NOMO-1 treated with dmso at 0.1 percent for 144 hours (cell line): ENCODE measurements at regions not wholly inside any gene's neighbourhood (a gene's known extent, or its start where the extent isn't known, plus 50 kb on each side); places are given as distances from the start of the nearest gene placed in this dataset.
"Not testable (repeated sequence)": the region's sequence is repeated elsewhere in the genome, so short reads cannot be mapped to it uniquely, and the experiment has no call there.

Experiments
- DNase-seq: peaks from one replicate; lab custom pipeline; 2025; ENCODE audit not compliant: unreplicated experiment; lab: John Stamatoyannopoulos, UW

DNA sequence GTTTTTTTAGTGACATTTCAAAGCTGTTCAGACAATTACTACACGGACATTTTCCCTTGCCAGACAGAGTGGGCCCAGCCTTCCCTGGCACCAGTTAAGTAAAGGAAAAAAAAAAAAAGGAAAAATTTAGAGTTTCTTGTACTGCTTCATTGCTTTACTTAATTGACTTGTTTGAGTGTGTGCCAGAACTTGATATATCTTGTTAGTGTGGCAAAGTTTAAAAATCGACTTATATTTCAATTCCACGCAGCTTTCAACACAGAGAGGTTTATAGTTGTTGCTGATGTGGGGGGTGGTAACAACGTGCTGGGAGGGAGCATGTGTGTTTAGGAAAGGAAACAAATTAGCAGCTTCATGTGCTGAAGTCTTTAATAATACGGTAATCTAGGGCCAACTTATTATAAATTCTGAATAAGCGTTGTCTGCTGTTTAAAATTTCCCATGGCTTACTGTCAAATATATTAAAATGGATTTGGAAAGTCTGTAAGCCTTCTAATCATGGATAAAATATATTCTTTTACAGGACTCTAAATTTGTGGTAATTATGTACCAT is 1104.6 kb downstream of the SORCS3 start:
- DNase-seq = no peak

DNA sequence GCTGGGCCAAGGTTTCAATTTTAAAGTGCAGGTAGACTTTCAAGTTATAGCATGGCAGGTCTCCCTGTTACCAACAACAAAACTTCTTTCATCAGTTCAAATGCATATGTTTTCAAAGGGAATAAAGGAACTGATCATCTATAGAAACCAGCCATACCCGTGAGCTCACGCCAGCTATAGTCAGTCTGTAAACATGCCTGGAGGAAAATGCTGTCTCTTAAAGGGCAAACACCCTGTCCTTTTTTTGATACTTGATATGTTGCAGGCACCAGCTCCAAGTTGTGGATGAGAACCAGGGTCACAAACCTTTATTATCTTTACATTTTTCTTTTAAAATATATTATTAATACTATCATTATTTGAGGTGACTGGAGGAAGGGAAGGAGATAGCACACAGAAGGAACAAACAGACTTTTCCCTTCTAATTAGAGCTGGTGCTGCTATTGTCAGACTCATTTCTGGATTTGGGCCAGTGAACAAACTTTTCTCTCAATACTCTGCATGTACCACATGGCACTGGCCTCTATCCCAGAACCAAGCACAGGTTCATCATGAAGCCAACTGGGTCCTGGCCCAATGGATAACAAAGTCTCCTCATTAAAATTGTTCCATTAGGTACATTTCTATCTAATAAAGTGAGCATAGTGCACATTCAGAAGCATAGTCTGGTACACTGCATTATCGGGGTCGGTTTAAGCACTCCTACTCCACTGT is 1102.4 kb downstream of the SORCS3 start:
- DNase-seq = no peak

DNA sequence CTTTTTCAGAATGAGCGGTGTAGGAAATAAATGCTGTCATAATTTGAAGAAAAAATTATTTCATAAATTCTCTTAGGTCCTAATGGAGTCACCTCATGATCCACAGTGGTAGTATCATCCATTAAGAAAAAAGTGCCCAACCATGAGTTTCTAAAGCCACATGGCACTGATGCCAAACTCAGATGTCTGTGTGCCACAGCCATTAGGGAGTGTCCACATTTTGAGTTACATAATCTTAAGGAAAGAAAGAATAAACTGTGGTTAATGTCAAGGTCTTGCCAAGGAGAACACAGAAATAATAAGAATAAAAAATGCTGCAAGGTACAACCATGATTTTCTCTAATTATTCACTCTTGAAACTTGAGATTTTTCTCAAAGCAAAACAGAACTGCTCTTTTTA is 1101.8 kb downstream of the SORCS3 start:
- no peak for DNase-seq

DNA sequence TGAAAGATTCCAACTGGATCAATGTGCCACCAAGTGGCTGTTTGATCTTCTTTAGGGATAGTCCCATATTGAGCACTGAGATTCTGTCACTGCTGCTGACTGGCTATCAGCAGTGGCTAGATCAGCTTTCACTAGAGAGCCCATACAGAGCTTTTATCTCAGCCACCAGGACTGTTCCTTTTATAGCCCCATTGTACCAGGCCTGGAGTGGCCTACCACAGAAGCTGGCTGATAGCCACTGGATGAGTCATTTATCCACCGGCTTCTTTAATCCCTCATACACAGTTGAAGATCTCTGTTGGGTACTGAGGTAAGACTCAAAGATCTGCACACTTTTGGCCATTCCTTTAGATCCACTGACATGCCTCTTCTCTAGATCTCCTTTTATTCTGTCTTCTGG is 1101.1 kb downstream of the SORCS3 start:
- DNase-seq = no peak

DNA sequence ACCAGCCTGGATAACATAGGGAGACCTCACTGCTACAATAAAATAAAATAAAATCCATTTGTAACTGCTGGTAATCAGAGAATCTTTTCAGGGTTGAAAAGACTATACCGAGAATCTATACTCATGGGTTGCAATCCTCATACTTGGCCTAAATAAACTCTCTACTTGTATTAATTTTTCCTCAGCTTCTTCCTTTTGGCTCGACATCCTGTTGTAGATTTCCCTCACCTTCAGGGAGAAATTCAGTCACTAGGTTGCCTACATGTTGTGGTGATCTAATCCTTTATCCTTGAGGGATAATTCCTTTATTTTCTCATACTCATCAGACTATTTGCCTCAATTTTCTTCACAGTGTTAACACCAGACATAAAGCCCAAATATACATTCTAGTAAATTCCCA is 1093.4 kb downstream of the SORCS3 start:
- DNase-seq = no peak

DNA sequence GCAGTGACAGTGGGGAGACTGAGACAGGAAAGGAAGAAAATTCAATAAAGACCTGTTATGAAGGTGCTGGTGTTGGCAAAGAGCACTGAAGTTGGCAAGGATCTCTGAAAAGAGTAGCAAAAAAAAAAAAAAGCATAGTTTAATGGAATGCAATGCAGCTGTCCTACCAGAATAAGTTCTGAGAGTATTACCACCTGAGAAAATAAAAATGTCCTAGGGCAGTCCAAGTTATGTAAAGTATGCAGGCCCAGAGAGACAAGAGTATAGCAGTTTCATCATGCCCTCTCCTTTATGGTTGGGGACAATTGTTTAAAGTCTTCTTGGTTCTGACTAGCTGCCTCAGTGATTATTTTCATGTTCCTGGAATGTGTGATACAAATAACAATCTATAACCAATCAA is 1092.8 kb downstream of the SORCS3 start:
- no peak for DNase-seq

DNA sequence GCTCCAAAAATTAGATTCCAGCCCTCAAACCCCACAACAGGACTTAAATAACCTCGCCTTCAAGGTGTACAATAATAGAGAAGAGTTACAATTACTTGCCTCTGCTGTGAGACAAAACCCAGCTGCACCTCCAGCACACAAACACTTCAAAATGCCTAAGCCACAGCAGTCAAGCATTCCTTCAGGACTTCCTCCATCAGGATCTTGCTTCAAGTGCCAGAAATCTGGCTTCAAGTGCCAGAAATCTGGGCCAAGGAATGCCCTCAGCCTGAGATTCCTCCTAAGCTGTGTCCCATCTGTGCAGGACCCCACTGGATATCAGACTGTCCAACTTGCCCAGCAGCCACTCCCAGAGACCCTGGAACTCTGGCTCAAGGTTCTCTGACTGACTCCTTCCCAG is 1088.3 kb downstream of the SORCS3 start:
- DNase-seq = no peak

DNA sequence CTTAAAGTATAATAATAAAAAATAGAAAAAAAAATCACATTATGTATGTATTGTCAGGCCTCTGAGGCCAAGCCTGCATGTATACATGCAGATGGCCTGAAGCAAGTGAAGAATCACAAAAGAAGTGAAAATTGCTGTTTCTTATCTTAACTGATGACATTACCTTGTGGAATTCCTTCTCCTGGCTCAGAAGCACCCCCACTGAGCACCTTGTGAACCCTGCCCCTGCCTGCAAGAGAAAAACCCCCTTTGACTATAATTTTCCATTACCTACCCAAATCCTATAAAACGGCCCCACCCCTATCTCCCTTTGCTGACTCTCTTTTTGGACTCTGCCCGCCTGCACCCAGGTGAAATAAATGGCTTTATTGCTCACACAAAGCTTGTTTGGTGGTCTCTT is 1086.5 kb downstream of the SORCS3 start:
- not testable (repeated sequence) for DNase-seq

DNA sequence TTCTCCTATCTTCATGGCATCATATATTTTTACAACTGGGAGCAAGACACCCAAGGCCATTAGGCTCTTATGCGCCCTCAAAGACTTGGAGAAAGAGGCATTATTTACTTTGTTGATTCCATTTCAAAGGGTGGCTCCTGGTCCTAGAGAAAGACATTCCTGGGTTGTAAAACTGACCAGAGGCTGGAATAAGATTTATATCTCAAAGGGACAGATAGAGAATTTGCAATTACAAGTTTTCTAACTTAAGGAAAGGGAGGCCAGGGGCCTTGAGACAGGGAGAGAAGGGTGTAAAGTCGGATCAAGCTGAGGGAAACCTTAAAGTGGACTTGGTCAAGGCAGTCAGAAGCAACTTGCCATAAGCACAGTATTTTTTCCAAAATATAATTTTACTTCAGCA is 1086.0 kb downstream of the SORCS3 start:
- DNase-seq = no peak

DNA sequence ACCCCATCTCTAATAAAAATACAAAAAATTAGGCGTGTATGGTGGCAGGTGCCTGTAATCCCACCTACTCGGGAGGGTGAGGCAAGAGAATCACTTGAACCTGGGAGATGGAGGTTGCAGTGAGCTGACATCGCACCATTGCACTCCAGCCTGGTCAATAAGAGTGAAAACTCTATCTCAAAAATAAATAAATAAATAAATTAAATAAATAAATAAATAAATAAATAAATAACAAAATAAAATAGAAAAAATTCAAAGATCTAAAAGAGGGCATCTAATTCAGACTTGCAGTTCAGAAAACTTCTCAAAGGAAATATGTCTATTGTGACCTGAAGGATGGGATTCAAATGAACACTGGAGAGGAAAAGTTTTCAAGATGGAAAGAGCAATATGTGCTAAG is 1085.1 kb downstream of the SORCS3 start:
- DNase-seq = no peak

DNA sequence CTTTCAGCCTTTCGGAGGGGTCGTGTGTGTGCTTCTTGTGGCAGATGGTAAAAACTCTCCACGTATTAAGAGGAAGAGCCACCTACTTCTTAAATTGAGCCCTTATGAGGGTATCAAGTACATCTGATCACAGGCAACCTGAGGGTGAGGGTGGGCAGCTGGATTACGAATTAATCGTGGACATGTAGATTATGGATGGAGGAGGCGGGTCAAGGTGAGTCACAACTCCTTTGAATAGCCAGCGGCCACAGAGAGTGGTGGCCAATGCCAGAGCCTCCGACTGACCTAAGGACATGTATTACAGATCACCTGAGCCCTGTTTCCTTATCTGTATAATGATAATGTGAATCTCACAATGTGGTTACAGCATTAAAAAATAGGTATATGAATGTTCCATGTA is 1083.9 kb downstream of the SORCS3 start:
- no peak for DNase-seq

DNA sequence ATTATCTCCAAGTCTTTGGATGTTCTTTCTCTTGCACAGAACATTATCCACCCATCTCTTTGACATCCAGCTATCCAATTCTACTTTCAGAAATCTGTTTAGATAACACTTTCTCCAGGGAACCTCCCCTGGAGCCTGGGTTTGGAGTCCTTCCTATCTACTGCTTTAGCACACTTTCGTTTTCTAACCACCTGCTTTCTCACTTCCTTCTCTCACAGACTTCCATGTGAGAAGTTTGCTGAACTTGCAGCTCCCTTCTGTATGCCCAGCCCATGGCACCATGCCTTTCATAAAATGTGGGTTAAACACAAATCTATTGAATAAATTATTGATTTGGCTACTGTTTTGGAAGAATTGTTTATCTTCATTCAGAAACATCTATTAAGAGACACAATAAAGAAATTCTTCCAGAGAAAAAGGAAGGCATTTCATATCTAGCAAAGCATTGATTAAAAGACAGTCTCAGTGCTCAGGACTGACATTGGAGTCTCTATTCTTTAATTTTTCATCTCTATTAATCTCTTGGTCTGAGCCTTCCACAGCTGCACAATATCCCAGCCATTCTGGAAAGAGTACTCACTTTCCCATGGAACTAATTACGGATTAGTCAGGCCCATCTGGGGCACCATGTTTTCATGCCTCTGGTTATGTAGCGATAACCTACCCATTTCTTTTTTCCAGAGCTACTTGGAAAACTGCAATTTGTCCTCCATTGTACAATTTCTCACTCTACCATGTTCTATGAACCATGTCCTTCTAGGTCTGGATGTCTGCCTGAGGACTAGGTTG is 1077.3 kb downstream of the SORCS3 start:
- DNase-seq = peak; percentile 24

DNA sequence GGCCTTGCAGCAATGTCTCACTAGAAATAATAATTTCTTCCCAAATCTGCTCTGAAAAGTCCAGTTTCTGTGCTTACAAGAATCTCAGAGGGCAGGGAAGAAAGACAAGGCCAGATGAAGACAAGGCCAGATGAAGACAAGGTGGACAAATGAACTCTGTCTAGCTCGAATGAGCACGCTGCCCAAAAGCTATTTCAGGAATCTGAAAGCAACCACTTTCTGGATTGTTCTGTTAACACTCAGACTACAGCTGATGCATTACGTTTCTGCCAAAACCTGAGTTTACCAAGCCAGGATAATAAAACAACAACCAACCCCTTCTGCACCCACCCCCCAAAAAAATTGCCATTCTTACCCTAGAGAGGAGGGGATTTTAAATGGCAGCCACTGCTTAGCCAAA is 1073.6 kb downstream of the SORCS3 start:
- DNase-seq = no peak

DNA sequence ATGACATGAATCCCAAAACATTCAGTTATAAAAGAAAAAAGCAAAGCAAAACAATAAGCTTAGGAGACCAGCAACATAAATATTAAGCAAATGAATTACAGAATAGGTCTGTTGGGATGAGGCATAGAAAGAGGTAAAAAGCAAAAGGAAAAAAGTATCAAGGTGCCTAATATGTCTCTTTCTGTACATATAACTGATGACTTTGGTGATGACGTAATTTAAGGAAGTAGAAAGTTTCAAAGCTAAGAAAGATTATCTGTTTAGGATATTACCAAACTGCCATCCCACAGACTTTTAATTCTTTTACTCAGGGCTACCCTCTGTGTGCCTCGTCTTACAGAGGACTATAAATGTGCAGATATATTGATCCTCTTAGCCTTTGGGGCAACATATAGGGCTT is 1066.5 kb downstream of the SORCS3 start:
- no peak for DNase-seq

DNA sequence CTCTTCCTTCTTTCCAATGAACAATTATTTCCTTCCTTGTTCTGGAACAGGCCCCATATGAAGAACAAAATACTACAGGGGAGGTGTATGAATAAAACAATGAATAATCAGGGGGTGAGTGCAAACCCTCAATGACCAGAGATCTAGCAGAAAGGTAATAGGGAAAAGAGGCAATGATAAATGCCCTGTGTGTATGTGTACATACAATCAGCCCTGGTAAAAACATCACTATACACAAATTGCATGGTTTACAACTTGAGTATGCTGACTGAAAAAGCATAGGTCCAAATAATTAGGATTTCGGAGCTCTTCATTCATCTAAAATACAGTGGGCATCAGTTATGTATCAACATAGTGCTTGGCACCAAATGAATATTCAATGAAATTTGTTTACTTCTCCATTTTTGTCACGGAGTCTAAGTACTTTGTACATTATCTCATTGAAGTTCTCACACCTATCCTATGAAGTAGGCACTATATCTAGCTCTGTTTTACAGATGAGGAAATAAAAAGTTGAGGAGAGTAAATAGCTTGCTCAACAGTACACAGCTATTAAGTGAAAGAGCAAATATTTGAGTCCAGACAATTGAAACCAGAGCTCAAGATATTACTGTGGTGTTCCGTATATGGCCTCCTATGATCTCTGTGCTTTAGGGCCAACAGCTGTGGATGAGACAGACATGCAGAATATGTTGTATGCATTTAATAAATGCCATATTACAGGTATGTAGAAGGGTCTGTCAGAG is 1065.4 kb downstream of the SORCS3 start:
- DNase-seq = no peak

DNA sequence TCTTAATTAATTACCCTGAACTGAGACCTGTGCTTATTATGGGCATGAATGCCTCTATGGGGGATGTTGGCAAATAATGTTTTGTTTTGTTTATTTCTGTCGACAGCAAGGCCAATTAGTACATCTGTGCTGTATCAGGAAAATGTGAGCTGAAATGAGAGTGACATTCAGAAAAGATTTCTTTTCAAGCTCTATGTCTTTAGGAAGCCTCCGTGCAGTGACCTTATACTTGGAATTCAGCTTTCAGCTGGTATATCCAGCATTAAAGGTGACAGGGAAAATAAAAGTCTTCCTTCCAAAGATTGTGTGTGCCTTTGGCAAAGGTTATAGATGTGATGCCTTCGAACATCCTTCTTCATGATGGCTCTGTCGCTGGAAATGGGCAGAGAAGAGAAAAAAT is 1061.1 kb downstream of the SORCS3 start:
- DNase-seq = no peak

DNA sequence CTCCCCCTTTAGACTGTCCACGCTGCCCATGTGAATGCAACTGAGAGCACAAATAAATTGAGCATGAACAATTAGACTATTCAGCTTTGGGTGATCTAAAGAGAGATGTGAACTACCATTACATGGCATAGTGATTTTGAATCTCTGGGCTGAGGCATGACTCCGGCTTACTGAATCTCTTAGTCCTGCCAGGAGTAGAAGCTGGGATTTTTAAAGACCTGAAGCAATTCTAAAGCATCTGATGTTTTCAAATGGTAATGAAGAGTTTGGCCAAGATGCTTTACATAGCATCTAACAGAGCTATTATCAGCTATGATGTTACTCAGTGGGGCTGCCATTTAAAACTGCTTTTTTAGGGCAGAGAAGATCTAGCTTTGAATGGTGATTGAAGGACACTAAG is 1059.1 kb downstream of the SORCS3 start:
- DNase-seq = no peak

DNA sequence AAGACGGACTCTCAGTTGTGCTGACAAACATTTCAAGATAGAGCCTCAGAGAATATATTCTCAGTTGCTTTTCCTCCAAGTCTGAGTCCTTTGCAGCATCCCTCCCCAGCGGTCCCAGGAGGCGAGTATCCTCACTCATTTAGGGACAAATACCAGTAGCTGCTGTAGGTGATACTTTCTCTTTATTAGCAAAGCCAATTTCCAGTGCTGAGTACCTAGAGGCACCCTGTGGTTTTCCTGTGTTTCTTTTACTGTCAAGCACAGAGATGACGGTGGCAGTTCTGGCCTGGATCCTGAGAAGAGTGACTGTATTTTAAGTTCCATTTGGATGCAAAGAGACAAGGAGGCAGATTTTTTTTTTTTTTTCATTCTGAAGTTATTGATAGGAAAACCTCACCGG is 1058.4 kb downstream of the SORCS3 start:
- DNase-seq = no peak

DNA sequence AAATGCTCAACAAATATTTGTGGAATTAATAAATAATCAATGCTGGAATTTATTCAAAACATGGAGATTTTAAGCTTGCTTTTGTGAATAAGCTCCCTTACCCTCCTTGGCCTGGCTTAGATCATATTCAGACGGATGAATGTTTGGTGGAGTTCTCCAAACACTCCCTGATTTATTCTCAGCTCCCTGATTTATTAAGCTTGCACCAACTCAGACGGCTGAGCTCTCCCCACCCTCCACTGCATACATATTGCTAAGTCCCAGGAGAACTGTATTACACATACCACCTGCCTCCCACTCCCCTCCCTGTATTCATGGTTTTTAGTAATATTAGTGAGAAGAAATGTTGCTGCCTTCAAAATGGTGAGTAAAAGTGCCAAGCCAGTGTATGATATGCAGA is 1057.5 kb downstream of the SORCS3 start:
- no peak for DNase-seq

DNA sequence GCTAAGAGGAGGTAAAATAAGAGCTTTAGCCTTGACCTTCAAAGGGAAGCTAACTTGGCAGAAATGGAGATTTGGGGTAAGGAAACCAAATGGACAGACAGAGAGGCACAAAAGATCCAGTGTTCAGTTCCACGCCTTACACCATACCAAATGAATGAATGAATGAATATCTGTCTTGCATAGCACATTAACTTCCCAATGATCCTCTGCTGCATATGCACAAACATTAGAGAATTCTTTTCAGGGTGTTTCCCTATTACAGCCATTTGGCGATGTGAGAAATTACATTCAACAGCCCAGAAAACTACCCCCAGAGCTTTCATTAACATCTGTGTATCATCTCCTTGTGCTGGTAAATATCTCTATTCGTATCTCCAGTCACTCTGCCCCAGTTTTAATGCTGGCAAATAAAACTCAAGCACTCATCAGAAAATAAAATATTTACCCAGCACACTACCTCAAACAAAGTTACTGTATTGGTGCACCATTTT is 1056.2 kb downstream of the SORCS3 start:
- no peak for DNase-seq

DNA sequence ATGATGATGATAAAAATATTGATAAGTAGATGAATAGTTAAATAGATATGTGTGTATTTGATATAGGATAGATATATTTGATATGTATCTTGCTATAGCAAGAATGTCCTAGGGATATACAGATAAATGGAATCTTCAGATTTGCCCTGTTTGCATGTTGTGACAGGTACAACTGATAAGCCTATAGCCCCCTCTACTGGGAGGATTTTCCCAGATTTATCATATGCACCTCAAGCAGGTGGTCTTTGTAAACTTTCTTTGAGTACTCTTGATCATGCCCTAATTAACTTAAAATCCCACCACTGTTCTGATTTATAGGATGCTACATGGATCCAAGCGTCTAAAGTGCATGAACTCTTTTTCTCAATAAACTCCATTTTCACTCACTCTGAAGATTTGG is 1050.7 kb downstream of the SORCS3 start:
- DNase-seq = no peak

DNA sequence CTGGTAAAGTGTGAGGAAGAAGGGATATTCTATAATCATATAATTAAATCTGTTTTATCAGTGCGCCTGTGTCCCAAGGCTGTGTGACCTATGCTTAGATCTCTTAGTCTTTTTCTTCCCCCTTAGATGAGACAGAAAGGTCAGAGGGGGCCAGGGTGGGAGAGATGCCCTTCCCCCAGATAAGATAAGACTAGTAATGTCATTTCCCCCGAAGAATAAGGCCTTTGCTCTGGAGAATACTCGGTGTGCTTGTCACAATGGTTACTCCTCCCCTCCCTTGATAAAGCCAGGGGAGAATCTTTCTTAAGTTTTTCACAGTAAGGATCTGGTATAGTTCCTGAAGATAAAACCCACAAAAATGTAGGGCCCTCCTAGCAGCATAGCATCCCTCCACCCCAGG is 1041.8 kb downstream of the SORCS3 start:
- DNase-seq = no peak
